Esophagus muscularis mucosa (tissue), 4 donors: ENCODE measurements at regions not wholly inside any gene's neighbourhood (a gene's known extent, or its start where the extent isn't known, plus 50 kb on each side); places are given as distances from the start of the nearest gene placed in this dataset.

Source experiments
- DNase-seq: peaks from one replicate; pipeline ENCODE4 v3.0.0-alpha.2; 2017; ENCODE audit errors: extremely low spot score
- H3K27ac ChIP-seq, 4 donors: fragments of 200-600 bp; sonication (generic); replicated peaks in 1 of 4; 1 replicate in 3 of 4; 2 replicates in 1 of 4; pipeline ENCODE4 v1.5.1; 2016 to 2019; ENCODE audit warnings: mild to moderate bottlenecking in 1 of 4
- H3K27me3 ChIP-seq, 4 donors: fragments of 200-600 bp; sonication (generic); one replicate each; pipeline versions ENCODE4 v1.5.1 to v1.6.0; 2016 to 2019
- H3K36me3 ChIP-seq, 4 donors: fragments of 200-600 bp; sonication (generic); one replicate each; pipeline ENCODE4 v1.5.1; 2016 to 2019
- H3K4me1 ChIP-seq, 4 donors: fragments of 200-600 bp; sonication (generic); one replicate each; pipeline ENCODE4 v1.5.1; 2016 to 2019
- H3K4me3 ChIP-seq, 4 donors: fragments of 200-600 bp; sonication (generic); 1 replicate in 2 of 4; 2 replicates in 2 of 4; pipeline ENCODE4 v1.5.1; 2016 to 2019; ENCODE audit warnings: mild to moderate bottlenecking in 4 of 4, moderate library complexity in 1 of 4
- H3K9me3 ChIP-seq, 4 donors: fragments of 200-600 bp; sonication (generic); 1 replicate in 3 of 4; 2 replicates in 1 of 4; pipeline ENCODE4 v1.5.1; 2016 to 2019
- EP300 ChIP-seq: sonication (generic); formaldehyde crosslinking; IDR thresholded peaks from one replicate; pipeline ENCODE4 v1.6.1; 2017; ENCODE audit warnings: antibody characterized with exemption
- POLR2A ChIP-seq: fragments of 450-650 bp; IDR thresholded peaks from one replicate; pipeline ENCODE4 v1.6.1; 2017; ENCODE audit warnings: antibody characterized with exemption, moderate library complexity, mild to moderate bottlenecking, low read depth
- POLR2AphosphoS5 ChIP-seq, 2 donors: sonication (generic); formaldehyde crosslinking; IDR thresholded peaks; one replicate each; pipeline ENCODE4 v1.6.1; 2017; ENCODE audit warnings: antibody characterized with exemption in 2 of 2
- WGBS: methylation state at CpG from one replicate; pipeline ENCODE4 v1.1.5; 2018; 5-methylcytosine and 5-hydroxymethylcytosine counted together
- intact Hi-C: fragments of 100-400 bp; cut with DNase I; formaldehyde crosslinking; loops from one replicate; pipeline ENCODE4 v1.15.1; 2023
- TF ChIP-seq, protein P1 (sequence below), 3 experiments: fragments of 200-600 bp in 2 of 3; fragments of 450-650 bp in 1 of 3; sonication (generic) in 2 of 3; IDR thresholded peaks; one replicate each; pipeline ENCODE4 v1.5.1; 2017 to 2019; ENCODE audit warnings: antibody characterized with exemption in 3 of 3, mild to moderate bottlenecking in 2 of 3, moderate library complexity in 1 of 3

DNA sequence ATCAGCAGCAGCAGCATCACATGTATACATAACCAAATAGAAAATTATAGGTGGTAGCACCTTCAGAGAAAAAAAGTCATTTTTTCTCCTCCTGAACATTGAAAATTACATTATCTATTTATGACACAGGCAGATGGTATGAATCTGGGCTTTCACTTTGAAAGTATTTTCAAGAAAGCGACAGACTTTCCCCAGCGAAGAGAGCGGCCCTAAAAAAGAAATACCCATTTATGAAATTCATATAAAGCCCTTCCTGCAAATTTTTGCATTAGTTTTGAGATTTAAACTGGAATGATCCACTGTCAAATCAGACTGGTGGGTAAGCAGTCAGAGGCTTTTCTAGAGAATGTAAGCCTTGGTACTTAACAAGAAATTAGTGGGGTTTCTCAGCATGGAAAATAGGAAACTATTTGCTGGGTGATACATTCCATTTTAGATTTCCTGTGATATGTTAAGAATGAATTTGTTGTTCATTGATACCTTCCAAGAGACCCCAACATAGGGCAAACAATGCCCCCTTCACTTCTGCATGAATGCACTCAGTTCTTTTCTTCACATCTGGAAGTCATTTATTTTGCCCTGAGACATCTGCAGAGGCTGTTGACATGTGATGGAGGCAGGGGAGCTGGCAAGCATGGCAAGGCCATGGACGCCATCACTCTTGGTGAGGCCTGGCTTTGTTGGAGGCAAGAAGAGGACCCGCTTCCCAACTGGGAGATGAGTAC lies 147.0 kb downstream of the LINC00237 start:
- no peaks in the 10 kb centered on the region for H3K9me3 ChIP-seq
- TF ChIP-seq POLR2AphosphoS5 (IDR thresholded peaks at IDR 0.05) (no peak), POLR2A (no peak), EP300 (no peak)
- TF ChIP-seq, protein P1, sequence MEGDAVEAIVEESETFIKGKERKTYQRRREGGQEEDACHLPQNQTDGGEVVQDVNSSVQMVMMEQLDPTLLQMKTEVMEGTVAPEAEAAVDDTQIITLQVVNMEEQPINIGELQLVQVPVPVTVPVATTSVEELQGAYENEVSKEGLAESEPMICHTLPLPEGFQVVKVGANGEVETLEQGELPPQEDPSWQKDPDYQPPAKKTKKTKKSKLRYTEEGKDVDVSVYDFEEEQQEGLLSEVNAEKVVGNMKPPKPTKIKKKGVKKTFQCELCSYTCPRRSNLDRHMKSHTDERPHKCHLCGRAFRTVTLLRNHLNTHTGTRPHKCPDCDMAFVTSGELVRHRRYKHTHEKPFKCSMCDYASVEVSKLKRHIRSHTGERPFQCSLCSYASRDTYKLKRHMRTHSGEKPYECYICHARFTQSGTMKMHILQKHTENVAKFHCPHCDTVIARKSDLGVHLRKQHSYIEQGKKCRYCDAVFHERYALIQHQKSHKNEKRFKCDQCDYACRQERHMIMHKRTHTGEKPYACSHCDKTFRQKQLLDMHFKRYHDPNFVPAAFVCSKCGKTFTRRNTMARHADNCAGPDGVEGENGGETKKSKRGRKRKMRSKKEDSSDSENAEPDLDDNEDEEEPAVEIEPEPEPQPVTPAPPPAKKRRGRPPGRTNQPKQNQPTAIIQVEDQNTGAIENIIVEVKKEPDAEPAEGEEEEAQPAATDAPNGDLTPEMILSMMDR (IDR thresholded peaks at IDR 0.05) = no peak
- H3K27ac ChIP-seq = no peak overlapping the region
- 59% methylated on average over 5 of the region's 5 CpGs for WGBS
- H3K36me3 ChIP-seq = no peaks in the 10 kb centered on the region
- no peak for DNase-seq
- H3K4me1 ChIP-seq = peaks cover 0 to 5% (median 2%) of the 10 kb centered on the region in 4 donors
- no peak overlapping the region for H3K4me3 ChIP-seq
- H3K27me3 ChIP-seq = peaks cover 0 to 6% (median 0%) of the 10 kb centered on the region in 4 donors
- intact Hi-C loops = no loop called here

DNA sequence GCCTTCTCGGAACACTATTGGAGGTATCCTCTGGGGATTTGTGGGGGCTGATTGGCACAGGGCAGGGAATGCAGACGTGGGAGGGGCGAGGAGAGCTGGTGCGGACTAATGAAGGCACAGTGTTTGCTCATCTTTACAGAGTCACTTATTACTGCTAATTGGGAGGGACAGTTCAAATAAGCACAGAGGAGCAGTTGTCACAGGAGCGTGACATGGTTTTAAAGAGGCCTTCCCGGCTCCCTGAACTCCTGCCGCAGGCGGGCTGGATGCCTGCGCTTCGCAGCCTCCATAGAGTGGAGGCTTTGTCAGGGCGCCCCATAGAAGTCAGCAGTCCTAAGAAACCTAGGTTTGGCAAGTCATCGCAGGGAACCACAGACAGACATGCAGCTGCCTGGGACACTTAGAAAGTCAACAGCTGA lies 149.6 kb downstream of the LINC00237 start:
- DNase-seq = no peak
- no peaks in the 10 kb centered on the region for H3K9me3 ChIP-seq
- H3K27me3 ChIP-seq = peaks cover 0 to 6% (median 0%) of the 10 kb centered on the region in 4 donors
- intact Hi-C loops = no loop called here
- H3K36me3 ChIP-seq = no peaks in the 10 kb centered on the region
- 81% methylated on average over 12 of the region's 12 CpGs for WGBS
- TF ChIP-seq POLR2AphosphoS5 (IDR thresholded peaks at IDR 0.05) = no peak
- no peak for TF ChIP-seq EP300
- TF ChIP-seq POLR2A = no peak
- TF ChIP-seq, protein P1 (IDR thresholded peaks at IDR 0.05) = no peak
- peaks cover 0 to 8% (median 6%) of the 10 kb centered on the region in 4 donors for H3K4me1 ChIP-seq
- no peak overlapping the region for H3K4me3 ChIP-seq
- no peak overlapping the region for H3K27ac ChIP-seq

DNA sequence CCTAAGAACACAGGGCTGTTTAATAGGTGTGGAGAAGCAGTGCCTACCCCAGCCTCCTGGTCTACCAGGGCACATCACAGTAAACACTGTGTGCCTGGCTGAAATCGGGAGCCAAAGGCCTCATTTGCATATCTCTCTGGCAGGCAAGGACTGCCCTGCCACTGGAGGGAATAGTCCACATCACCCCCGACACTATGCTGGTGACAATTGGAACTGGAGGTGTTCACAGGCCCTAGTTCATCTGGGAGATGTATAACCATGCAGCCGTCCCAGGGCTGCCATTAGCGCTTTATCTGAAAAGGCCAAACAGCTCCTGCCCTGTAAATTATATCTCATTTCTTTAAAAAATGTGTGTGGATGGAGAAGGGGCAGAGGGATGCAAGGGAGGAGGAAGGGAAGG lies 150.3 kb downstream of the LINC00237 start:
- peaks cover 0 to 6% (median 0%) of the 10 kb centered on the region in 4 donors for H3K27me3 ChIP-seq
- H3K4me1 ChIP-seq = peaks cover 0 to 8% (median 6%) of the 10 kb centered on the region in 4 donors
- DNase-seq = no peak
- no peak overlapping the region for H3K4me3 ChIP-seq
- no peaks in the 10 kb centered on the region for H3K9me3 ChIP-seq
- H3K27ac ChIP-seq = no peak overlapping the region
- TF ChIP-seq POLR2AphosphoS5 (IDR thresholded peaks at IDR 0.05) = no peak
- no peak for TF ChIP-seq POLR2A
- no peak for TF ChIP-seq EP300
- TF ChIP-seq, protein P1 (IDR thresholded peaks at IDR 0.05) = no peak
- 83% methylated on average over 3 of the region's 4 CpGs for WGBS
- intact Hi-C loops = no loop called here
- H3K36me3 ChIP-seq = no peaks in the 10 kb centered on the region

DNA sequence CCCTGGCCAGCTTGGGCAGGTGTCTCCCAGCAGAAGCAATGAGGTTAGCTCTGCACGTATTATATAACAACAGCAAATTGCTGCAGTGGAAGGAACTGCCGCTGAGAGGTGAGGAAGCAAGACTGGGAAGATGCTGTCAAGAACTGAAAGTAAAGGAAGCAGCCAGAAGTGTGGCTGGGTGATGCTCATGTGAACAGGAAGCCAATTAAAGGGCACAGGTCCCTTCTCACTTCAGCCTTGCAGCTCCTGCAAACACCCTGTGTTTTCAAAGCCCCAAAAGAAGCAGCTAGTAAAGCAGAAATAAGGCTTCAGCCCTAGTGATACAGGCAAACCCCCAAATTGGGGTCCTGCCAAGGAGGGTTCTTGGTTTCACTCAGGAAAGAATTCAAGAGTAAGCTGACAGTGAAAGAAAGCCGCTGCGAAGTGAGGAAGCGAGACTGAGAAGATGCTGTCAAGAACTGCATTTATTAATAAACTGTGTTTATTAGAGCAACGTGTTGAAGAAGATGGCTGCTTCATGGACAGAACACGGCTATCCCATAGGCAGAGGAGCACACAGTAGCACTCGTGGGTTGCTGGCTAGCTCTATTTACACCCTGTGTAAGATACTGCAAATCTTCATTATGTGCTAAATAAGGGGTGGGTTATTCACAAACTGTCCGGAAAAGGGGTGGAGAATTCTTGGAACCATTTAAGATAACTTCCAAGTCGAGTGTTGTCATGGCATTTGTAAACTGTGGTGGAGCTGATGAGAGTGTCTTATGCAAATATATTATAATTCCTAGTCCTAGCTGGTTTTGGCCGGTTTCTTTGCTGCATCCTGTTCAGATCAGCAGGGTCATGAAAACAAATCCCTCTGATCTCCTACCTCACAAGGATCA lies 152.2 kb downstream of the LINC00237 start:
- H3K27ac ChIP-seq = no peak overlapping the region
- TF ChIP-seq POLR2AphosphoS5 (IDR thresholded peaks at IDR 0.05) (no peak), EP300 (no peak), POLR2A (no peak)
- TF ChIP-seq, protein P1 (IDR thresholded peaks at IDR 0.05) = no peak
- intact Hi-C loops = no loop called here
- H3K36me3 ChIP-seq = no peaks in the 10 kb centered on the region
- DNase-seq = no peak
- H3K4me1 ChIP-seq = peaks cover 0 to 8% (median 6%) of the 10 kb centered on the region in 4 donors
- WGBS = 45% methylated on average over 11 of the region's 11 CpGs
- peaks cover 0 to 6% (median 0%) of the 10 kb centered on the region in 4 donors for H3K27me3 ChIP-seq
- no peaks in the 10 kb centered on the region for H3K9me3 ChIP-seq
- H3K4me3 ChIP-seq = peak overlapping the region in 2 of 4 donors; percentile 8 to 10
